DOHH2 (cell line): ENCODE measurements at regions not wholly inside any gene's neighbourhood (a gene's known extent, or its start where the extent isn't known, plus 50 kb on each side); places are given as distances from the start of the nearest gene placed in this dataset.

ENCODE experiments used
- CTCF ChIP-seq: fragments of 200-600 bp; sonication (generic); IDR thresholded peaks from one replicate; pipeline ENCODE4 v1.5.1; 2014; ENCODE audit warnings: antibody characterized with exemption, mild to moderate bottlenecking, low read depth, low read length; ENCODE audit not compliant: poor library complexity, severe bottlenecking
- EZH2phosphoT487 ChIP-seq: fragments of 200-600 bp; sonication (generic); IDR thresholded peaks from 2 replicates; pipeline ENCODE4 v1.6.1; 2017; ENCODE audit warnings: borderline replicate concordance, mild to moderate bottlenecking, antibody characterized with exemption, low read length, moderate library complexity, mixed read lengths

GRCh38 chr4:11777447-11777846 lies 348.8 kb upstream of the HS3ST1 start:
- TF ChIP-seq CTCF, result no peak
- TF ChIP-seq EZH2phosphoT487, result no peak
